ENCODE measurements at regions not wholly inside any gene's neighbourhood (a gene's known extent, or its start where the extent isn't known, plus 50 kb on each side); places are given as distances from the start of the nearest gene placed in this dataset.
"Not testable (repeated sequence)": the region's sequence is repeated elsewhere in the genome, so short reads cannot be mapped to it uniquely, and the experiment has no call there.

DNA sequence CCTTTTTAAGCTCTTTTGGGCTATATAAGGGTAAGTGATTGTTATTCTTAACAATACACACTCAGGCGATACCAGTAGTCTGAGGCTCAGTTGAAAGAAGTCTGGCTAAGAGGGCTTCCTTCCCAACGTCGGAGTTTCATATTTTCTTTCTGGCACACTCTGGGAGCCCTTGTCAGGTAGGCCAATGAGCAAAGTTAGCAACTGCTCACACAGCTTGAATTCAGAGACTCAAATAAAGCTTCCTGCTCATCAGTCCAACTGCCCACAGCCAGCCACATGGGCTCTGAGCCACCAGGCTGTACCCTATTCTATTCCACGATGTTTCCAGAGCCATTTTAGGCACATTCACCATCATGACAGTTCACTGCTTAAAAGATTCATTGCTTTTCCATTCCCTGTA lies 155.1 kb upstream of the TBL1XR1 start:
- ChIA-PET CTCF (no interaction called here), POLR2A (no interaction called here)

DNA sequence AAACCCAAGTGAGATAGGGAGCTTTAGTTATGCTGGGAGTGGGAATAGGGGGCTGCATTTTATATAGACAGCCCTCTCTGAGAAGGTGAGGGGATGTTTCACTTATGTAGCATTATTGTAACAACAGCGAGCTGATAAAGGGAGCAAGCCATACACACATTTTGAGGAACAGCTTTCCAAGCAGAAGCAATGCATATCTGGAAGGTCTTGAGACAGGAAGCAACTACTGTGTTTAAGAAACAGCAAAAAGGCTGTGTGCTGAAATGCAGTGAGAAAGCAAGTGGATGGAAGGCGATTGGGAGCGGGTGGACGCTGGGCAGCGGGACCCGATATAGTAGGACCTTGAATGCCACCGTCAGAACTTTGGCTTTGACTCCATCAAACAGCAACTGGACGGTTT lies 155.9 kb upstream of the TBL1XR1 start:
- ChIA-PET CTCF (no interaction called here), POLR2A (no interaction called here)

DNA sequence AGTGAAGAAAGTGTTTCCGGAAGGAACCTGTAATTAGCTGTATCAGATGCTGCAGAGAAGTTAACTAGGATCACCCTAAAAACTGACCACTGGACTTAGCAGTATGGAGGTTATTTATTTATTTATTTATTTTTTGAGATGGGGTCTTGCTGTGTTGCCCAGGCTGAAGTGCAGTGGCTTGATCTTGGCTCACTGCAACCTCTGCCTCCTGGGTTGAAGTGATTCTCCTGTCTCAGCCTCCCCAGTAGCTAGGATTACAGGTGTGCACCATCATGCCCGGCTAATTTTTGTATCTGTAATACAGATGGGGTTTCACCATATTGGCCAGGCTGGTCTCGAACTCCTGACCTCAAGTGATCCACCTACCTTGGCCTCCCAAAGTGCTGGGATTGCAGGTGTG lies 156.6 kb upstream of the TBL1XR1 start:
- POLR2A ChIA-PET, result not testable (repeated sequence)

DNA sequence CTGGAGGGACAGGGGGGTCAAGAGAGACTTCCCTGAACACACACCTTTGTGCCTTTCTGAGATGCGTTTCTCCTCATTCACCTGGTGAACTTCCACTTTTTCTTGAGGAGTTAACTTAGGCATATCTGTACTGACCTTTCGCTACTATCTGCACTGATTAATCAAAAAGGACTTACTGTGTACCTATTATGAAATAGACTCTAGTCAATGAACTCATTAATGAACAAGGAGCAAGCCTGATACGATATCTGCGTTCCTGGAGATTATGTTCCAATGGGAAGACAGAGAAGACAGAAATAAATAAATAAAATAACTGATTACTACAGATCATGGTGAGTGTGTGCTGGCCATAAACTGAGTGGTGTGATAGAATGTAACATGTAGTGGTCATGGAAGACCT lies 157.2 kb upstream of the TBL1XR1 start:
- ChIA-PET CTCF (no interaction called here), POLR2A (no interaction called here)

More for the DNA sequence above, 156.6 kb upstream of the TBL1XR1 start:
- CTCF ChIA-PET, result not testable (repeated sequence)

DNA sequence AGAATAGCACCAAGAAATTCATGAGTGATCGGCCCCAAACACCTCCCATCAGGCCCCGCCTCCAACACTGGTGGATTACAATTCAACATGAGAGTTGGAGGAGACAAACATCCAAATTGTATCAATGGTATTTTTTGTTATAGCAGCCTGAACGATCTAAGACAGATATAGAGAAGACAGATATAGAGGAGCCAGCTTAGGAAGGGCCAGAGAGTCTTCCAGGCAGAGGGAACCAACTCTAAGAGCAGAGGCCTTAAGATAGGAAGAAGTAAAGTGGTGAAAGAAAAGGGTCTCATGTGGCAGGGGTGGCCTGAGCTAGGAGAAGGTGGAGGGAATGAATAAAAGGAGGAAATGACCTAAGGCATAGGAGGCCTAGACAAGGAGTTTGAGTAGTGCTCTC lies 158.8 kb upstream of the TBL1XR1 start:
- ChIA-PET CTCF (interaction anchor here (1.5 kb wide), 1 partner anchor 8 kb away, joined by 3 read pairs; no protein-coding TSS in a partner anchor), POLR2A (no interaction called here)

DNA sequence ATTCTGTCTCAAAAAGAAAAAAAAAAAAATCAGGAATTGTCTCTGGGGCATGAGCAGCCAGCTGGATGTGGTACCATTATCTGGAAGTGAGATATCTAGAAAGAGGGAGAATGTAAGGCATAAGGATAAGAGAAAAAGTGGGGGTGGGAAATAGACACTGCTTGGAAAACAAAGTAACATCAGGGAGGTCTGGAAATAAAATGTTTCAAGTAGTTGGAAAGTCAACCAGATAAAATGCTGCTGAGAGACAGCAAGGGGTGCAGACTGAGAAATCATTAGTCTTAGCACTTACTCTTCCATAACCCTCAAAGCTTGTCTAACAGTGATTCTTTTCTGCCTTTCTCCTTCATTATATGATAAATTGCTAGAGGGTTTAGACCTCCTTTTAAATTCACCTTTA lies 159.7 kb upstream of the TBL1XR1 start:
- CTCF ChIA-PET, result interaction anchor here (1.5 kb wide), 1 partner anchor 9 kb away, joined by 3 read pairs; no protein-coding TSS in a partner anchor
- POLR2A ChIA-PET, result interaction anchor here (2.1 kb wide), 1 partner anchor 11 kb away, joined by 8 read pairs; no protein-coding TSS in a partner anchor

DNA sequence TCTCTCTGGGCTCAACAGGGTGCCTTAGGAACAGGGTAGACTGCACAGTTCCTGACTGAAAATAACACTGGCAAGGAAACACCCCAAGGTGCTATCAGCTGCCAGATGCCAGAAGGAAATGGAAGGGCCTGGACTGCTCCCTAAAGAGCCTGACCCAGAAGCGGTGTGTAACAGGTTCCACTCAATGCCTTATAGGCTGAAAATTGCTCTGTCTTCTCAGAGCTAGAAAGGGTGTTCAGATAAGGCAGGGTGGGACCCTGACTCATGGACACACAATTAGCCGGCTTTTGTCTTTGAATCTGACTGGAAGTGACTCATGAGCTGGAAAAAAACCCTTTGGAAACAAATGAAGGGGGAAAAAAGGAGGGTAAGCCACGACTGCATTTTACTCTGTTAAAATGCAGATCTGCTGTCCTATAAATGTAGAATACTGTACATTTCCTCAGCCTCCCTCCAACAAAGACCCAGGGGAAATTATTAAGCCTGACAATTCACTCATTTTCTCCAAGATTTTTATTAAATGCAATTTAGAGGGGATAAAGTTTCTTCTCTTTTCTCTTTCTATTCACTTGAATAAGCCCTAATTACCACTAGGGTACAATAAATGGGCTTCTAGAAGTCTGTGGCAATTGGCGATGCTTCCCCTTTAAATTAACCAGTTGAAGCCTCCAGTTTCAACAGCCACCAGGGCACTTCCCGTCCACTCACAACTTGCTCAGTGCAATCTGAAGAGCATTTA lies 160.2 kb upstream of the TBL1XR1 start:
- ChIA-PET CTCF (interaction anchor here (1.0 to 1.5 kb wide), 2 partner anchors 9 to 210 kb away, joined by 3 read pairs; no protein-coding TSS in a partner anchor), POLR2A (interaction anchor here (0.5 to 2.1 kb wide), 2 partner anchors 11 to 161 kb away, joined by 5 to 8 read pairs; no protein-coding TSS in a partner anchor)

DNA sequence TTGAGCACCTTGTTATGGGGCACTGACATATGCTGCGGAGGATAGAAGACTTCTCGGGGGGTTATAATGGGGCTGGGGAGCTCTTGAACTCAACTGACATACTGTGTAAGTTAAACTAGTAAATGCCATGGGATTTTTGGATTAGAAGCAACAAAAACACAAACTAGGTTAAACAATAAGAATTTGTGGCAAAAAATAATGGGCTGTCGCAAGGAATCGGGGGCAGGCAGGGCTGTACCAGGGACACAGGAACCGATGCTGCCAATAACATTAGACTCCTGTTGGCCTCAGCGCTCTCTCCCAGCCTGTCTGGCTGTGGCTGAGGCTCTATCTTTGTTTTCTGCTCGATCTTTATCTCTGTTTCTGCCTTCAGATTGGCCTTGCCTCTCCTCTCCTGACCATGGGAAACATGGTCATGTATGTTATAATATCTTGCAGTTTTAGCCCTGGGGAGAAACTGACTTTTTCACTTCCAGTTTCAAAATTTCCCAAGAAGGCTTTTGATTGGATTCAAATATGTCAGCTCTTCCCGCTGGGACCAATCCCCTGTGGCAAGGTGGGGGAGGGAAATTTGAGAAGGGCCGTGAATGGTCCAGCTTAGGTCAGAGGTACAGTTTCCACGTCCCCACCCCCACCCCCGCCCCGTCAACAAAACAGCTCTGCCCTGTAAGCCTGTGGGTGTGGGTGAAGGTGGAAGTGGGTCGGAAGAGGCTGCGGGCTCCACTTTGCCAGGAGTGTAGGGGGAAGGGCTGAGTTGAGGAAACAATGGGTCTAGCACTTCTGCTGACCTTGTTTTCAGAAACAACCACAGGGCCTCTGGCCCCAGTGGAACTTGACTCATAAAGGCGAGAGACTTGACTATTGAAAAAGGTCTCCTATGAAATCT lies 161.1 kb upstream of the TBL1XR1 start:
- ChIA-PET POLR2A (interaction anchor here (0.5 to 3.3 kb wide), 5 partner anchors 12 to 162 kb away, joined by 3 to 19 read pairs (median 8); no protein-coding TSS in a partner anchor), CTCF (interaction anchor here (1.0 to 2.0 kb wide), 3 partner anchors 160 to 210 kb away, joined by 3 to 11 read pairs (median 9); partner anchors contain the start of gene TBL1XR1)

DNA sequence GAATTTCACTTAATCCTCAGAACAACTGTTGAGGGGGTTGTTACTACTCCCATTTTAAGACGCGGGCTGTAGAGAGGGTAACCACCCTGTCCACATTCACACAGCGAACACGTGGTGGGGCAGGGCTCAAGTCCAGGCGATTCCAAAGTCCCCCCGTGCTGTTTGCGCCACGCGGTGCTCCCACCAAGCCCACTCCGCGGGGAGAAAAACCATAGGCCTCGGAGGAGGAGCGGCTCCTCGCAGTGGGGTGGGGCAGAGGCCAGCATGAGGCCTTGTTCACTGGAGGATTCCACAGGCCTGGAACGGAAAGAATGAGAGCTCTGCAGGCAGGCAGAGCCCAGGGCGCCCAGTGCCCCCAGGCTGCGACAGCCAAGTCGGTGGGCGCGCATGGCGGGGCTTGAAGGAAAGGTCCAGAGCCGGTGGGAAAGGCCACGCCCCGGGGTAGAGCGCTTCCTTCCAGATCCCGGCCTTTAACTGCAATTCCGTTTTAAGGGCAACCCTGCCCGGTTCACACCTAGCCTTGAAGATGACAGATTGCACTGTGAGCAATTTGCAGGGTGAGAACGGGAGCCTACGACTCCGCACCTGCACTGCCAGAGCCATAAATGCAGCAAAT lies 161.8 kb upstream of the TBL1XR1 start:
- CTCF ChIA-PET, result interaction anchor here (0.6 to 2.0 kb wide), 7 partner anchors 13 to 308 kb away, joined by 3 to 11 read pairs (median 5); partner anchors contain the start of gene TBL1XR1
- POLR2A ChIA-PET, result interaction anchor here (1.0 to 3.3 kb wide), 9 partner anchors 13 to 213 kb away, joined by 3 to 19 read pairs (median 7); partner anchors contain the start of gene TBL1XR1

DNA sequence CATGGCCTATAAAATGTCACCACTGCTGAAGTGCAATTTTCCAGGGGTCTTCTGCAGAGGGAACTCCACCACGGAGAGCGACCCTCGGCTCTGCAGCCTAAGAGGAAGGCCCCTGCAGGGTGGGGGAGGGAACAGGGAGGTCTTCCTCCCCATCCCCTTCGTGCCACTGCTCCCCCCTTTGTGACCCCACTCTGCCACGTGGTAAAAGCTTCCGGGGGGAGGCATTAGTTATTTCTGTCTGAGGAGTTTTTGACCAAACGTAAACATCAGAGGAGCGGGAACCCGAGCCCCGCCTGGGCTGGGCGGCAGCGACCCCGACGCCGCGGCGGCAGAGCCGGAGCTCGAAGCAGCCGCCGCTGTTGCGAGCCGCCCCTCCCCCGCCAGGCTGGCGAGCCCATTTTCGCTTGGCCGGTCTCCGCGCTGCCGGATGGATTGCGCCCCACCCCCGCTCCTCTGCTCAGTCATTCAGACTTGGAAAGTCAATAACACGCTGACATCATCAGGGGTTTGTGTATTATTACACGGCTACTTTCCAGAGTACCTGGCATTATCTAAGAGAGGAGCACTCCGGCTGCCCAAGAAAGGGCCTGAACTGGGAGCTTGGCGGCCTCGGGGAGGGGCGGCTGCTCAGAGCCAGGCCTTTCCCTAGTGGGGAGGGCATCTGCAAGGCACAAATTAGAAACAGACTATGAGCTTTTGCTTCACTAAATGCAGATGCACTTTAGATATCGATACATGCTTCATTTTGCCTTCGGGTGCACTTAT lies 162.5 kb upstream of the TBL1XR1 start:
- ChIA-PET POLR2A (interaction anchor here (0.6 to 3.3 kb wide), 11 partner anchors 14 to 329 kb away, joined by 3 to 19 read pairs (median 7); partner anchors contain the start of gene TBL1XR1), CTCF (interaction anchor here (0.6 to 2.0 kb wide), 9 partner anchors 10 to 309 kb away, joined by 3 to 11 read pairs (median 4); partner anchors contain the start of gene TBL1XR1)

DNA sequence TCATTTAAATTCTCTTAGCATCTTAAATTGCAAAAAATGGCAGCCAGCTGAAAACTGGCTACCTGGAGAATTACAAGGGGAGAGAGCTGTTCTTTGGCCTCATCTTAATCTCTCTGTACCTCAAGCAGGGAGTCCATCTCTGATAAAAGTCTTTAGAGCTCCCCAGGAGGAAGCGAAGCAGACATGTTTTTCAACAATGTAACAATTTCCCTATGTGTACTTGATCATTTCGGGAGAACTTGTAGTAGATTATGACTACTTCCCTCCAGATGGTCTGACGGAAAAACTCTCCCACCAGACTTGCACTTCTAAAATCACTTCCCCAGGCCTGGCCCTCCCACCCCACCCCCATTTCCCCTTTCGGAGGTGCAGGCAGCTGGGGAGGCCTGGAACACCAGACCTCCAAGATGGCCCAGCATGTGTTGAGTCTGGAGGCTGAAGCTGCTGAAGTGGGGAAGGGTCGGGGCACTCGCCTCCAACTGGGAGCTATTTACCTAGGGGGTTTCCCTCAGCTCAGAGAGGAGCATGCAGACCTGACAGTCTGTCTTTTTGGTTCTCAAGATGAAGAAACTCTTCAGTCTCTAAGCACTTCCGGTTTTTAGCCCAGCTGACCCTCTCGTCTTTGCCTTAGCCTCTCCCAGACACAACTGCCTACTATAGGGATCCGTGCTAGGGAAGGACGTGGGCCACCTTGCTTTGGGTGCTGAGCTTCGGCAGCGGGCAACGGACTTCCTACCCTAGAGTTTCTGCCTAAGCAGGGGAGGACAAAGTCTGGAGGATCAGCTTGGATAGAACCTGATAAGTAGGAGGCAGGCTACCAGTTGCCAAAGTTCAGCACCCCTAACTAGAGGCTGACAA lies 164.0 kb upstream of the TBL1XR1 start:
- POLR2A ChIA-PET, result interaction anchor here (2.3 to 3.3 kb wide), 2 partner anchors 164 to 165 kb away, joined by 13 to 19 read pairs; partner anchors contain the start of gene TBL1XR1
- CTCF ChIA-PET, result interaction anchor here (0.7 to 1.2 kb wide), 4 partner anchors 24 to 160 kb away, joined by 3 read pairs; no protein-coding TSS in a partner anchor

DNA sequence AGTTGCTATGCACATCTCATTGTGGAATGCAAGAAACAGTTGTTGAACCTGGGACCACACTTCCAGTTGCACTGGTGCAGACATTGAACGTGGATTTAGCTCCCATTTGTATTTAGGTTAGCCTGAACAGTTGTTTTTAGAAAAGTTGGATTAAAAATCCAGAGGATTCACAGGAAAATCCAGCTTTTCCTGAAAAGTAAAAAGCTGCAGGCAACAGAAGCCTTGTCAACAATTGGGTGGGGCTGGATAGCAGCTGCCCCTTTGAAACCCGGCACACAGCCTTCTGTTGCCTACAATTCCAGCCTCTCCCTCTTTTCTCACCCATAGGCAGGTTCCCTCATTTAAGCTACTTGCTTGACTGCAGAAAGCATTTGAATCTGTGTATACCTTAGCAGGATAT lies 165.3 kb upstream of the TBL1XR1 start:
- ChIA-PET POLR2A (no interaction called here), CTCF (no interaction called here)

DNA sequence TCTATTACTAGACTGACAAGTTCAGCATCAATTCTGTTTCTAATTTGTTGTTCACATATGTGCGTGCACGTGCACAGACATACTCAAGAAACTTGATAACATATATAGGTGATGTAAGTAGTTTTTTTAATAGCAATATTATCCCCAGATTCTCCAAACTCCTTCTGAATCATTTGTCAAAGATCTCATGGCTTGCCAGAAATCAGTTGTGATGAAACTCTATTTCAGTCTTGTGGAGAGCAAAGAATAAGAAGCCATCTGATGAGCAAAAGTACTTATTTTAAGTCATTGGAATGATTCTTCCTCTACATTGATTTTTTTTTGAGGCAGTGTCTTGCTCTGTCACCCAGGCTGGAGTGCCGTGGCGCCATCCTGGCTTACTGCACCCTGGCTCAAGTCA lies 167.0 kb upstream of the TBL1XR1 start:
- POLR2A ChIA-PET, result no interaction called here
- CTCF ChIA-PET, result interaction anchor here (0.6 kb wide), 1 partner anchor 65 kb away, joined by 3 read pairs; no protein-coding TSS in a partner anchor

DNA sequence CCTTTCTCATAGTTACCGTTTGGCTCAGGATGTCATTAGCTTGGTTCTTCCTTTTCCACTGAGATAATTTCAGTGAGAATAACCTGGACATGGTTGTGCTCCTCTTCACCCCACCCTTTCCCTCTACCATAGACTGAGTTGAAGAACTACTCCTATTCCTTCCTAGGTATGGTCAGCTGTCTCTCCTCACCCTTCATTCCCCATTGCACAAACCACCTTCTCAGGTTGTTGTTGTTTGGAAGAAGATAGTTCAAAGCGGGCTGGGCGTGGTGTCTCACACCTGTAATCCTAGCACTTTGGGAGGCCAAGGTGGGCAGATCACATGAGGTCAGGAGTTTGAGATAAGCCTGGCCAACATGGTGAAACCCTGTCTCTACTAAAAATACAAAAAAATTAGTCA lies 168.0 kb upstream of the TBL1XR1 start:
- CTCF ChIA-PET, result interaction anchor here (0.7 kb wide), 1 partner anchor 945 kb away, joined by 3 read pairs; no protein-coding TSS in a partner anchor
- POLR2A ChIA-PET, result not testable (repeated sequence)

DNA sequence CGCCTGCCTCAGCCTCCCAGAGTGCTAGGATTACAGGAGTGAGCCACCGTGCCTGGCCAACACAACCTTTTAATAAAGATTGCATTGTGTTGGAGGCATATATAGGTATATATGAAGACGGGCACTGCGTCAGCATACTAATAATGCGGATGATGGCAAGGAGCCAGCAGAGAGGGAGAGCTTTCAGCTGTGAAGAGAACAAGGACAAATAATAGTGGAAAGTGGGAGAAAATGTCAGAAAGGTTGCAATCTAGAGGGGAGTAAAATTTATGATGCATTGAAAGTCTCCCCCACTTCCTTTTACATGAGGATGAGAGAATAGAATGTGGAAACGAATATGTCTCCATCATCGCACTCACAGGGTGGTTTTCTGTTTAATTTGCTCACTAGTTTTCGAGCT lies 170.5 kb upstream of the TBL1XR1 start:
- POLR2A ChIA-PET, result no interaction called here
- CTCF ChIA-PET, result no interaction called here

DNA sequence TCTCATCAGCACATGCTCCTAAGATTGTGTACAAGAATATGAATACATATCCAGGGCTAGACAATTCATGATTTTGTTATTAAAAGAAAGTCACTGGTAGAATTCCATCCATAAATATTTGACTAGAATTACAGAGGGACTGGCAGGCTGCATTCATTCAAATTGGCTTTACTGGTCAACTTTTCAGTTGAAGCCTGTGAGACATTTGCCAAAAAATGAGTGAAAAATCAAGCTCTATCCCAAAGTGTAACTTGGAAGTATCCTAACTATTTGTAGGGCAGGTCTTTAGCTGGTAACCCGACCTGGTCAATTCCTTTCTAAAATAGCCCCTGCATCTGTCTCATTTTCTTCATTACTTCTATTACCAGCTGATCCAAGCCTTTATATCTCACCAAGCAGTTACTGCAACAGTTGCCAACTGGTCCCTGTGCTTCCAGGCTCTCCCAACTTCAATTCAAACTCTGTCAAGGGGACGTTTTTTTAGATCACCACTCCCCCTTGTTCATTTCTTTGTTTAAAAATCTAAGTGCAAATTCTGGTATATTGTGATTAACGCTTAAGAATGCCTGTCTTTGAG lies 173.1 kb upstream of the TBL1XR1 start:
- CTCF ChIA-PET, result no interaction called here
- POLR2A ChIA-PET, result no interaction called here

DNA sequence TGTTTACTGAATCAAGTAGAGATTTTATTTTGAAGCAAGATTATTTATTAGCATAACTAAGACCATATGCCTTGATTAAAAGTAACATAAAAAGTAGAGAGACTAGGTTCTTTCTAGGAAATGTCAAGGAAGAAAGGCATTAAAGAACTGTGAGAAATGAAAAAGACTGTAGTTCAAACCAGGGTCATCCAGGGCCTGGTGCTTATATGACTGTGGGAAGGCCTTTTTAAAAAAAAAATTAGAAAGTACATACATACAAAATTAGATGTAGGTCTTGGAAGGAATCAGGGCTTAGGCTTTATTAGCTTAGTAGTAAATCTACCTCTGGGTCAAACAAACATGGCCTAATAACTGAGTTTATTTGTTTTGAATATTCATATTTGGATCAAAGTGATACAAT lies 173.9 kb upstream of the TBL1XR1 start:
- ChIA-PET CTCF (no interaction called here), POLR2A (no interaction called here)
